CD14-positive monocyte (primary cell): ENCODE measurements at regions not wholly inside any gene's neighbourhood (a gene's known extent, or its start where the extent isn't known, plus 50 kb on each side); places are given as distances from the start of the nearest gene placed in this dataset.

ENCODE experiments used
- DNase-seq, 3 donors: peaks; one replicate each; pipeline ENCODE4 v3.0.0-alpha.2; 2011 to 2022
- H2AFZ ChIP-seq: 2 replicates; pipeline ENCODE4 v1.6.0; 2012; ENCODE audit warnings: mild to moderate bottlenecking, low read depth, low read length, inconsistent platforms; ENCODE audit not compliant: insufficient read depth, poor library complexity, severe bottlenecking
- H3K27ac ChIP-seq, 2 donors: 1 replicate in 1 of 2; 2 replicates in 1 of 2; pipeline ENCODE4 v1.5.1; 2012 to 2013; ENCODE audit warnings: low read length in 2 of 2, control low read depth in 1 of 2, inconsistent platforms in 1 of 2, low read depth in 1 of 2, mild to moderate bottlenecking in 1 of 2
- H3K27me3 ChIP-seq, 2 donors: one replicate each; pipeline versions ENCODE4 v1.6.0 to v1.6.1; 2011 to 2013; ENCODE audit warnings: low read length in 2 of 2; ENCODE audit not compliant: control insufficient read depth in 2 of 2, insufficient read depth in 2 of 2
- H3K36me3 ChIP-seq, 2 donors: replicated peaks in 1 of 2; 1 replicate in 1 of 2; 2 replicates in 1 of 2; pipeline versions ENCODE4 v1.5.1 to v1.6.1; 2012 to 2013; ENCODE audit warnings: low read length in 2 of 2, control low read depth in 1 of 2, inconsistent platforms in 1 of 2, mild to moderate bottlenecking in 1 of 2; ENCODE audit not compliant: insufficient read depth in 2 of 2, control insufficient read depth in 1 of 2
- H3K4me1 ChIP-seq, 2 donors: 1 replicate in 1 of 2; 2 replicates in 1 of 2; pipeline versions ENCODE4 v1.5.1 to v1.6.1; 2012 to 2013; ENCODE audit warnings: low read length in 2 of 2, control low read depth in 1 of 2, inconsistent platforms in 1 of 2, mild to moderate bottlenecking in 1 of 2, moderate library complexity in 1 of 2; ENCODE audit not compliant: insufficient read depth in 2 of 2, control insufficient read depth in 1 of 2
- H3K4me2 ChIP-seq: replicated peaks from 2 replicates; pipeline ENCODE3; 2012; ENCODE audit warnings: low read length, moderate library complexity, mild to moderate bottlenecking; ENCODE audit not compliant: poor library complexity, severe bottlenecking; ENCODE audit errors: extremely low read depth
- H3K4me3 ChIP-seq, 3 experiments: fragments of 200-600 bp in 1 of 3; sonication (generic) in 1 of 3; replicated peaks in 1 of 3; 1 replicate in 2 of 3; 2 replicates in 1 of 3; pipeline ENCODE4 v1.5.1; 2011 to 2013; ENCODE audit warnings: low read length in 3 of 3, mild to moderate bottlenecking in 3 of 3, control low read depth in 2 of 3, low read depth in 2 of 3, inconsistent platforms in 1 of 3, moderate library complexity in 1 of 3
- H3K79me2 ChIP-seq: 2 replicates; pipeline ENCODE4 v1.6.0; 2012; ENCODE audit warnings: mild to moderate bottlenecking, control low read depth, inconsistent platforms, low read length, moderate library complexity; ENCODE audit not compliant: insufficient read depth
- H3K9ac ChIP-seq: 2 replicates; pipeline ENCODE4 v1.6.0; 2017; ENCODE audit warnings: low read length, mild to moderate bottlenecking; ENCODE audit not compliant: insufficient read depth, poor library complexity, severe bottlenecking
- H3K9me3 ChIP-seq, 2 donors: replicated peaks in 1 of 2; 1 replicate in 1 of 2; 2 replicates in 1 of 2; pipeline versions ENCODE4 v1.5.1 to v1.6.1; 2012 to 2013; ENCODE audit warnings: low read length in 2 of 2, control low read depth in 1 of 2; ENCODE audit not compliant: control insufficient read depth in 1 of 2, insufficient read depth in 1 of 2
- H4K20me1 ChIP-seq: 2 replicates; pipeline ENCODE4 v1.6.0; 2012; ENCODE audit warnings: mild to moderate bottlenecking, low read length, control low read depth, moderate library complexity; ENCODE audit not compliant: insufficient read depth
- H3K27ac Mint-ChIP-seq, 7 donors: one replicate each; pipeline ENCODE4 v1.8.0; 2020; ENCODE audit warnings: mild to moderate bottlenecking in 7 of 7, mixed read lengths in 7 of 7, moderate library complexity in 6 of 7, inconsistent platforms in 2 of 7
- H3K27me3 Mint-ChIP-seq, 3 donors: one replicate each; pipeline ENCODE4 v1.8.0; 2021 to 2022; ENCODE audit warnings: low read depth in 3 of 3, mild to moderate bottlenecking in 3 of 3, mixed read lengths in 3 of 3, moderate library complexity in 3 of 3, inconsistent platforms in 1 of 3
- H3K36me3 Mint-ChIP-seq, 2 donors: one replicate each; pipeline ENCODE4 v1.8.0; 2020; ENCODE audit warnings: mixed read lengths in 2 of 2, inconsistent platforms in 1 of 2, mild to moderate bottlenecking in 1 of 2
- H3K4me1 Mint-ChIP-seq: one replicate; pipeline ENCODE4 v1.8.0; 2020; ENCODE audit warnings: mild to moderate bottlenecking, mixed read lengths
- H3K4me3 Mint-ChIP-seq, 2 donors: one replicate each; pipeline ENCODE4 v1.8.0; 2020; ENCODE audit warnings: mild to moderate bottlenecking in 2 of 2, mixed read lengths in 2 of 2, moderate library complexity in 1 of 2
- H3K9me3 Mint-ChIP-seq, 7 donors: one replicate each; pipeline ENCODE4 v1.8.0; 2020 to 2022; ENCODE audit warnings: mixed read lengths in 7 of 7, mild to moderate bottlenecking in 6 of 7, moderate library complexity in 6 of 7, inconsistent platforms in 2 of 7
- WGBS: methylation state at CpG from one replicate; pipeline ENCODE4 v1.1.5; 2013; ENCODE audit warnings: missing lambda C conversion rate; ENCODE audit not compliant: insufficient coverage; 5-methylcytosine and 5-hydroxymethylcytosine counted together
- intact Hi-C, 2 donors: fragments of 100-400 bp; cut with micrococcal nuclease; formaldehyde crosslinking; loops; one replicate each; pipeline versions ENCODE4 v1.15.0 to v1.15.1; 2023
- TF ChIP-seq, protein P1 (sequence below): fragments of 200-600 bp; IDR thresholded peaks from one replicate; pipeline ENCODE4 v1.8.0; 2022; ENCODE audit warnings: antibody characterized with exemption, mild to moderate bottlenecking

DNA sequence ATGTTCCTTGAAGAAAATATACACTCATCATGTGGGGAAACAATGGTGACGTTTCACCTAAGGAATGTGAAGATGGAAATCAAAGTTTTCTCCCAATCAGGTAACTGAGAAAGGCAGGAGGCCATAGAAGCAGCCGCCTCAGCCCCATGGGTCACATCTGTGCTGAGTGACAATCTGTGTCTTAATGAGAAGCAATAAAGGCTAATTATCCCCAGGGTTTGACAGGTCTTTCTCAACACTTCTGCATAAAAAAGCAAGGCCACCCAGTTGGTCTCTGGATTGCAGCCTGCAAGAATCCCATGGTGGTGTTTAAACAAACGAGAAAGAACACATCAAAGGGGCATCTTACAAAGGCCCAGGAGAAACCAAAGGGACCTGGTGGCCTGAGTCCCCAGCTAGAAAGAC, 91.1 kb upstream of the TNS3 start:
- intact Hi-C loops, result loop anchor here in 1 of 2 donors (5.0 kb wide), 1 partner anchor 71 kb away; no protein-coding TSS in a partner anchor
- Histone ChIP-seq H3K4me1 (peaks cover 39 to 40% of the 10 kb centered on the region in 2 donors), H3K36me3 (no peaks in the 10 kb centered on the region), H3K27ac (no peak overlapping the region), H4K20me1 (no peaks in the 10 kb centered on the region), H3K27me3 (no peaks in the 10 kb centered on the region), H3K4me3 (no peak overlapping the region), H3K4me2 (no peak overlapping the region), H3K9ac (no peak overlapping the region), H2AFZ (no peak overlapping the region), H3K79me2 (no peaks in the 10 kb centered on the region), H3K9me3 (peaks cover 0 to 9% of the 10 kb centered on the region in 2 donors)
- H3K4me1 Mint-ChIP-seq, result peaks cover 42% of the 10 kb centered on the region
- no peaks in the 10 kb centered on the region for H3K36me3 Mint-ChIP-seq
- peaks cover 0 to 11% (median 8%) of the 10 kb centered on the region in 7 donors for H3K9me3 Mint-ChIP-seq
- peaks cover 0 to under 1% (median 0%) of the 10 kb centered on the region in 3 donors for H3K27me3 Mint-ChIP-seq
- no peak overlapping the region for H3K27ac Mint-ChIP-seq
- TF ChIP-seq, protein P1, sequence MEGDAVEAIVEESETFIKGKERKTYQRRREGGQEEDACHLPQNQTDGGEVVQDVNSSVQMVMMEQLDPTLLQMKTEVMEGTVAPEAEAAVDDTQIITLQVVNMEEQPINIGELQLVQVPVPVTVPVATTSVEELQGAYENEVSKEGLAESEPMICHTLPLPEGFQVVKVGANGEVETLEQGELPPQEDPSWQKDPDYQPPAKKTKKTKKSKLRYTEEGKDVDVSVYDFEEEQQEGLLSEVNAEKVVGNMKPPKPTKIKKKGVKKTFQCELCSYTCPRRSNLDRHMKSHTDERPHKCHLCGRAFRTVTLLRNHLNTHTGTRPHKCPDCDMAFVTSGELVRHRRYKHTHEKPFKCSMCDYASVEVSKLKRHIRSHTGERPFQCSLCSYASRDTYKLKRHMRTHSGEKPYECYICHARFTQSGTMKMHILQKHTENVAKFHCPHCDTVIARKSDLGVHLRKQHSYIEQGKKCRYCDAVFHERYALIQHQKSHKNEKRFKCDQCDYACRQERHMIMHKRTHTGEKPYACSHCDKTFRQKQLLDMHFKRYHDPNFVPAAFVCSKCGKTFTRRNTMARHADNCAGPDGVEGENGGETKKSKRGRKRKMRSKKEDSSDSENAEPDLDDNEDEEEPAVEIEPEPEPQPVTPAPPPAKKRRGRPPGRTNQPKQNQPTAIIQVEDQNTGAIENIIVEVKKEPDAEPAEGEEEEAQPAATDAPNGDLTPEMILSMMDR, result no peak
- 85% methylated on average over 2 of the region's 3 CpGs for WGBS
- no peak overlapping the region for H3K4me3 Mint-ChIP-seq
- DNase-seq, result no peak

DNA sequence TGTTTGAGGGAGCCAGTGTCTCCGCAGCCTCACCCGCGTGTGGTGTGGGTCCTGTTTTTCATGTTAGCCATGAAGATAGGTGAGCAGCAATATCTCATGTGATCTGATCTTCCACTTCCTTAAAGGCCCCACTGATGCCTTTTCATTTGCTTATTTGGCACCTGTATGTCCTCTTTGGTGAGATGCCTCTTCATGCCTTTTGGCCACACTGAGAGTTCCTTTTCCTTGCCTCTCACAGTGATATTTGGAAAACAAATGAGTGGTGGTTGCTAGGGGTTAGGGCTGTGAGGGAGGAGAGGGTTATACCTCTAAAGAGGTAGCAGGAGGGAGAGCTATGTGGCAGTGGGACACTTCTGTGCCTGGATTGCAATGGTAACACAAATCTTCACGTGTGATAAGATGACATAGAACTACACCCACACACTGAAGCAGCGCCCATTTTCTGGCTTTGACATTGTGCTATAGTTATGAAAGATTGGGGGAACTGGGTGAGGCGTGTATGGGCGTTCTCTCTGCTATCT, 90.4 kb upstream of the TNS3 start:
- Histone ChIP-seq H3K36me3 (no peaks in the 10 kb centered on the region), H3K27ac (peak overlapping the region in 1 of 2 donors; percentile 42), H3K4me2 (no peak overlapping the region), H3K4me1 (peaks cover 32 to 33% of the 10 kb centered on the region in 2 donors), H3K9me3 (peaks cover 0 to 8% of the 10 kb centered on the region in 2 donors), H3K79me2 (no peaks in the 10 kb centered on the region), H3K9ac (no peak overlapping the region), H3K27me3 (no peaks in the 10 kb centered on the region), H4K20me1 (no peaks in the 10 kb centered on the region), H2AFZ (no peak overlapping the region), H3K4me3 (no peak overlapping the region)
- WGBS, result 100% methylated on average over 2 of the region's 7 CpGs
- no peaks in the 10 kb centered on the region for H3K36me3 Mint-ChIP-seq
- intact Hi-C loops, result loop anchor here in 1 of 2 donors (5.0 kb wide), 1 partner anchor 70 kb away; no protein-coding TSS in a partner anchor
- peaks cover 0 to 8% (median 7%) of the 10 kb centered on the region in 7 donors for H3K9me3 Mint-ChIP-seq
- H3K27ac Mint-ChIP-seq, result peak overlapping the region in 6 of 7 donors; percentile 16 to 61 (median 35)
- TF ChIP-seq, protein P1, result no peak
- H3K27me3 Mint-ChIP-seq, result peaks cover 0 to 1% (median 0%) of the 10 kb centered on the region in 3 donors
- H3K4me3 Mint-ChIP-seq, result no peak overlapping the region
- H3K4me1 Mint-ChIP-seq, result peaks cover 36% of the 10 kb centered on the region
- no peak for DNase-seq
